ENCODE measurements at regions not wholly inside any gene's neighbourhood (a gene's known extent, or its start where the extent isn't known, plus 50 kb on each side); places are given as distances from the start of the nearest gene placed in this dataset.

GRCh38 chr6:93678841-93679454, 259.6 kb upstream of the EPHA7 start:
- WGBS, 2 donors = 53 to 56% methylated on average over 4 of the region's 4 CpGs
- TF ChIP-seq POLR2A (IDR thresholded peaks at IDR 0.05) (no peak), CTCF (IDR thresholded peaks at IDR 0.05) (no peak)
- no peak for DNase-seq
- H3K36me3 ChIP-seq (ENCODE audit: low read depth, missing control alignments) = no peaks in the 10 kb centered on the region
- no peaks in the 10 kb centered on the region for H3K4me1 ChIP-seq
- no peaks in the 10 kb centered on the region for H3K27me3 ChIP-seq
- no peak overlapping the region for H3K4me3 ChIP-seq
- intact Hi-C loops (cut with DNase I; ENCODE audit: low total_unique reads) = no loop called here
- no peak overlapping the region for H3K27ac ChIP-seq
- no peaks in the 10 kb centered on the region for H3K9me3 ChIP-seq

GRCh38 chr6:93677264-93677965, 258.1 kb upstream of the EPHA7 start:
- Histone ChIP-seq H3K4me3 (no peak overlapping the region), H3K4me1 (no peaks in the 10 kb centered on the region), H3K27ac (no peak overlapping the region), H3K27me3 (no peaks in the 10 kb centered on the region), H3K9me3 (no peaks in the 10 kb centered on the region), H3K36me3 (ENCODE audit: low read depth, missing control alignments) (no peaks in the 10 kb centered on the region)
- TF ChIP-seq POLR2A (IDR thresholded peaks at IDR 0.05) (no peak), CTCF (IDR thresholded peaks at IDR 0.05) (no peak)
- no peak for DNase-seq
- WGBS, 2 donors = 76 to 80% methylated on average over 4 of the region's 4 CpGs
- intact Hi-C loops (cut with DNase I; ENCODE audit: low total_unique reads) = no loop called here

- H3K4me3 ChIP-seq = no peak overlapping the region
- H3K27me3 ChIP-seq = no peaks in the 10 kb centered on the region
- H3K27ac ChIP-seq = no peak overlapping the region
- intact Hi-C loops (cut with DNase I; ENCODE audit: low total_unique reads) = no loop called here
- H3K9me3 ChIP-seq = no peaks in the 10 kb centered on the region
- WGBS, 2 donors = 83 to 87% methylated on average over 1 of the region's 1 CpG
- H3K4me1 ChIP-seq = no peaks in the 10 kb centered on the region
- DNase-seq = no peak
- no peaks in the 10 kb centered on the region for H3K36me3 ChIP-seq (ENCODE audit: low read depth, missing control alignments)
- TF ChIP-seq CTCF (IDR thresholded peaks at IDR 0.05) (no peak), POLR2A (IDR thresholded peaks at IDR 0.05) (no peak)
Observed at GRCh38 chr6:93676581-93676980, 257.2 kb upstream of the EPHA7 start.

- Histone ChIP-seq H3K4me1 (no peaks in the 10 kb centered on the region), H3K4me3 (no peak overlapping the region), H3K27ac (no peak overlapping the region), H3K27me3 (no peaks in the 10 kb centered on the region), H3K9me3 (no peaks in the 10 kb centered on the region), H3K36me3 (ENCODE audit: low read depth, missing control alignments) (no peaks in the 10 kb centered on the region)
- TF ChIP-seq POLR2A (IDR thresholded peaks at IDR 0.05) (no peak), CTCF (IDR thresholded peaks at IDR 0.05) (no peak)
- 80 to 85% methylated on average over 1 of the region's 1 CpG for WGBS, 2 donors
- intact Hi-C loops (cut with DNase I; ENCODE audit: low total_unique reads) = no loop called here
- DNase-seq = no peak
Observed at GRCh38 chr6:93675856-93676417, 256.6 kb upstream of the EPHA7 start.
